Activated T-helper 1 cell treated with anti-CD3 and anti-CD28 coated beads, Interleukin-12 subunit alpha, Interleukin-12 subunit beta, Interleukin-2, Interleukin-4 antibody, amounts not matched to agents 30 ng/mL and 10 ng/mL and 1 ng/mL, durations not matched to agents 14 hours and 24 hours and 36 hours (primary cell): ENCODE measurements at regions not wholly inside any gene's neighbourhood (a gene's known extent, or its start where the extent isn't known, plus 50 kb on each side); places are given as distances from the start of the nearest gene placed in this dataset.
"Not testable (repeated sequence)": the region's sequence is repeated elsewhere in the genome, so short reads cannot be mapped to it uniquely, and the experiment has no call there.

ENCODE experiments used
- DNase-seq: peaks from one replicate; pipeline ENCODE4 v3.0.0; 2021; ENCODE audit warnings: low spot score
- H3K27ac Mint-ChIP-seq: one replicate; pipeline ENCODE4 v1.8.0; 2021; ENCODE audit warnings: mild to moderate bottlenecking, mixed read lengths
- H3K27me3 Mint-ChIP-seq: one replicate; pipeline ENCODE4 v1.8.0; 2022; ENCODE audit warnings: mild to moderate bottlenecking, moderate library complexity, mixed read lengths; ENCODE audit not compliant: insufficient read depth
- H3K36me3 Mint-ChIP-seq: one replicate; pipeline ENCODE4 v1.8.0; 2021; ENCODE audit warnings: low read depth, mixed read lengths
- H3K4me1 Mint-ChIP-seq: one replicate; pipeline ENCODE4 v1.8.0; 2021; ENCODE audit warnings: low read depth, mixed read lengths
- H3K4me3 Mint-ChIP-seq: one replicate; pipeline ENCODE4 v1.8.0; 2021; ENCODE audit warnings: mild to moderate bottlenecking, moderate library complexity, mixed read lengths
- H3K9me3 Mint-ChIP-seq: one replicate; pipeline ENCODE4 v1.8.0; 2021; ENCODE audit warnings: mixed read lengths
- intact Hi-C: fragments of 100-400 bp; cut with micrococcal nuclease; formaldehyde crosslinking; loops from one replicate; pipeline ENCODE4 v1.15.1; 2024

DNA sequence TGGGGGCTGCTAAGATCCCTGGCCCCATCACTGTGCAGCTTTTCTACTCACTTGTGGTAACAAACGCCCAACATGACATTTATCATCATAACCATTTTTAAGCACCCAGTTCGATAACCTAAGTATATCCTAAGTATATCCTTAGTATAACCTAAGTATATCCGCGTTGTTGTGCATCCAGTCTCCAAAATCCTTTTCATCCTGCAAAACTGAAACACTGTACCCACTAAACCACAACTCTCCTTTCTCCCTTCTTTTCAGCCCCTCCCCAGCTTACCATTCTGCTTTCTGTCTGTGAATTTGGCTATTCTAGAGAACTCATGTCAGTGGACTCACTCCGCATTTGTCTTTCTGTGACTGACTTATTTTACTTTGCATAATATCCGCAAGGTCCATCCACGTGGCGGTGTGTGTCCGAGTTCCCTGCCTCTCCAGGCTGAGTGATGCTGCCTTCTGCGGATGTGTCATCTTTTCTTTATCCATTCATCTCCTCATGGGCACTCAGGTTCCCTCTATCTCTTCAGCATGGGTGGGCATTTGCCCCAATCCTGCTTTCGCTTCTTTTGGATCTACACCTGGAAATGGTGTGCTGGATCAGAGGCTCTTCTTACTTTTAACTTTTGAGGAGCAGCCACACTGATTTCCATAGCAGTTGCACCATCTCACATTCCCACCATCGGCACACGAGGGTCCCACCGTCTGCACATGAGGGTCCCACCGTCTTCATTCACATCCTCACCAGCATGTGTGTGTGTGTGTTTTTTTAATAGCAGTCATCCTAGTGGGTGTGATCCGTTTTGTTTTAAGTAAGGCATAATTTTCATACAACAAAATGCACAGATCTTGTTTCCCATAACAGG is 82.4 kb upstream of the CLDN5 start:
- H3K27me3 Mint-ChIP-seq: peaks cover 2% of the 10 kb centered on the region
- DNase-seq: no peak
- intact Hi-C loops: loop anchor here (2.0 kb wide), 1 partner anchor 30 kb away; no protein-coding TSS in a partner anchor
- H3K36me3 Mint-ChIP-seq: peaks cover 2% of the 10 kb centered on the region
- H3K27ac Mint-ChIP-seq: no peak overlapping the region
- H3K9me3 Mint-ChIP-seq: no peaks in the 10 kb centered on the region
- H3K4me3 Mint-ChIP-seq: peak overlapping the region; percentile 40
- peaks cover 63% of the 10 kb centered on the region for H3K4me1 Mint-ChIP-seq

DNA sequence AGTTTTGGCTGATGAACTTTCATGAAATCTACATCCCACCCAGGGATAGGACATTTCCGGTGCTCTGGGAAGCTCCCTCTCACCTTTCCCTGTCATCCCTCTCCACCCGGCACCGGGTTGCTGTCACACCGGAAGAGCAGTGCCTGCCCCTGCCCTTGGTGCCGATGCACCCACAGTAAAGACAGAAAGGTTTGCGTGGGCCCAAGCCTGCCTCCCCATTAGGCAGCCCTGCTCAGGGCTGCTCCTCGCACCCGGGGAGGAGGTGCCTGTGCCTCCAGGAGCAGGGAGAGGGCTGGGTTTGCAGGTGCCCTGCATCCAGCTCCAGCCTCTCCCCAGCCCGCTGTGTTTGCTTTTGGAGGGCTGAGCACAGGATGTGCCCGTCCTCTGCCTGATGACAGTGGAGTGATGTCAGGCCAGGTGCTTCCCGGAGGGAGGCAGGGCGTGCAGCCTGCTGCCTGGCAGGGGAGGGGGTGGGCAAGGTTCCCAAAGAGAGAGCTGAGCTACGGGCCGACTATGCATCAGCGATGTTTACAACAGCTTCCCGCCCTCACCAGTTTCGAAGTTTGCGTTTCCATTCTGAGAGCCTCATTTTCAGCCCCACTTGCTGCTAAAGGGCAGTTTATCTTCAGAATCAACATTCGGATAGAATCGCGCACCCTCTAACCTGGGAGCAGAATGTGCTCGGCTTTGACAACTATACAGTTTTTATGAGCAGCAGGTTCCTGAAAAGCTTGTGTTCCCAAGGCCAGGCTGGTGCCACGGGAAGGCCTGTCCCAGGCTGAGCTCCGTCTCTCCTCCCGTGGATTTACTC is 83.2 kb upstream of the CLDN5 start:
- Mint-ChIP-seq H3K4me1 (peaks cover 56% of the 10 kb centered on the region), H3K27ac (peak overlapping the region; percentile 61), H3K9me3 (no peaks in the 10 kb centered on the region), H3K27me3 (peaks cover 2% of the 10 kb centered on the region), H3K36me3 (peaks cover 2% of the 10 kb centered on the region), H3K4me3 (peak overlapping the region; percentile 40)
- peak; percentile 31 for DNase-seq
- intact Hi-C loops: loop anchor here (2.0 kb wide), 1 partner anchor 31 kb away; no protein-coding TSS in a partner anchor

DNA sequence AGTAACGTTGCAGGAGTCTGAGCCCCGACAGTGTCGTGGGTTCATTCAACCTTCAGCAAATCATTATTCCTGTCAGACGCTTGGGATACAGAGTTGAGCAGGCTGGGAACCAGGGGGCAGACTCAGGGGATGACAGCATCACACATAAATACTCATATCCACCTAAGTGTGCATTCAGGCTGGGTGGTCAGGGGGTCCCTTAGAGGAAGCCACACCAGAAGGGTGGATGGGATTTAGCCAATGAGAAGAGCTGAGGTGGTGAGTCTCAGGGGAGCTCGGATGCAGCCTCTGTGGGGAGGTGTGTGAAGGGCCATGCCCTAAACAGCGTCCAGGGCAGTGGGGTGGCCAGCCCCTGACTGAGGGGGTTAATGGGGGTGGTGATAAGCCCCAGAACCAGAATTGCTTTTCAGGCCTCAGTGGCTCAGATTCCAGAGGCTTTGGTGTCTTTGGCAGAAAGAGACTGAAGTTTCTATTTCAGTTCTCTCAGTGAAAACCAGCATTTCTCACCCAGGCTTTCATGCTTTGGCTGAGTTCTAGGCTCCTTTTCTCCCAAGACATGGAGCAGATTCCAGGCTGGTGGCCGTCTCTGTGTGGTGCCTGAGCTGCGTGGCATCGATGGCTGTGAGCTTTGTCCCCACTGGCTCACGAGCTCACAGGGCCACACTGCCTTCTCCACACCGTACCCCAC is 83.9 kb upstream of the CLDN5 start:
- H3K4me1 Mint-ChIP-seq: peaks cover 48% of the 10 kb centered on the region

DNA sequence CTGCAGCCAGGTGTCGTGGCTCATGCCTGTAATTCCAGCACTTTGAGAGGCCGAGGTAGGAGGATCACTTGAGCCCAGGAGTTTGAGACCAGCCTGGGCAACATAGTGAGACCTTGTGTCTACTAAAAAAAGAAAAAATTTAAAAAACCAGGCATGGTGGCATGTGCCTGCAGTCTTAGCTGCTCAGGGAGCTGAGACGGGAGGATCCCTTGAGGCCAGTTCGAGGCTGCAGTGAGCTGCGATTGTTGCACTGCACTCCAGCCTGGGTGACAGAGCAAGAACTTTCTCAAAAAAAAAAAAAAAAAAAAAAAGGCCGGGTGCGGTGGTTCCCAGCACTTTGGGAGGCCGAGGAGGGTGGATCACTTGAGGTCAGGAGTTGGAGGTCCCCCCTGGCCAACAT is 85.5 kb upstream of the CLDN5 start:
- H3K9me3 Mint-ChIP-seq, intact Hi-C loops, H3K4me3 Mint-ChIP-seq, H3K27ac Mint-ChIP-seq, H3K36me3 Mint-ChIP-seq, DNase-seq, H3K27me3 Mint-ChIP-seq: not testable (repeated sequence)
- peaks cover 47% of the 10 kb centered on the region for H3K4me1 Mint-ChIP-seq

More for the DNA sequence above, 83.9 kb upstream of the CLDN5 start:
- no peak for DNase-seq
- H3K4me3 Mint-ChIP-seq: peak overlapping the region; percentile 24
- H3K9me3 Mint-ChIP-seq: no peaks in the 10 kb centered on the region
- intact Hi-C loops: no loop called here
- peaks cover 2% of the 10 kb centered on the region for H3K27me3 Mint-ChIP-seq
- peak overlapping the region; percentile 26 for H3K27ac Mint-ChIP-seq
- H3K36me3 Mint-ChIP-seq: no peaks in the 10 kb centered on the region

DNA sequence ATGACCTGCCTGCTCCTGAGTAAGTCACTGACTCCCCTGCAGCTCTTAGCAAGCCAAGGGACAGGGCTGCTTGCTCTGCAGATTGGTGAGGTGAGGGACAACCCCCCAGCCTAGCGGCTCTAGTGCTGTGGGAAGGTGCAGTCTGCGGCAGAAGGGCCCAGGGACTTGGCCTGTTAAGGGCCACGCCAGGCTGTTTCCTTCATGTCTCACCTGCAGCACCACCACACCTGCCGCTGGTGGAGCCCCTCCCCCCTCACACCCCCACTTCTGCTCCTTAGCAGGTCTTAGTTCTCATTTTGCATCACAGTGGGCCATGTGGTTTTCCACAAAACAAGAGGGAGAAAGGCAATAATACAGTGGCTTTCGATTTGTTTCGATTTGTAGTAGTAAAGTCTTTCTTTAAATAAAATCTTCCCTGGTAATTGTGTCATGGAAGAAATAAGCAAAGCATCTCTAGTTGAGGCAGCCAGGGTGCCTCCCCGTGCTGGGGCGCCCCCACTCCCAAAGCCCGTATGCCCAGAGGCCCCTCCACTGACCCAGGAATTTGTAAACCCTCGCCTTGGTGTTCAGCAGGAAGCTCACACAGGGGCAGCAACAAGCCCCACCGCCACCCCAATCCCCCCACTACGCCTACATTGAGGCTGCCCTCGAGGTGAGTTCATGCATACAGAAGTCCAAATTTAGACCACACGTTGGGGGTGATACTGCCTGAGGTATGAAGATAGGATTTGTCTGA is 86.5 kb upstream of the CLDN5 start:
- Mint-ChIP-seq H3K9me3 (no peaks in the 10 kb centered on the region), H3K36me3 (no peaks in the 10 kb centered on the region), H3K27me3 (peaks cover 6% of the 10 kb centered on the region), H3K4me3 (no peak overlapping the region), H3K27ac (peak overlapping the region; percentile 55), H3K4me1 (peaks cover 47% of the 10 kb centered on the region)
- intact Hi-C loops: no loop called here
- no peak for DNase-seq

DNA sequence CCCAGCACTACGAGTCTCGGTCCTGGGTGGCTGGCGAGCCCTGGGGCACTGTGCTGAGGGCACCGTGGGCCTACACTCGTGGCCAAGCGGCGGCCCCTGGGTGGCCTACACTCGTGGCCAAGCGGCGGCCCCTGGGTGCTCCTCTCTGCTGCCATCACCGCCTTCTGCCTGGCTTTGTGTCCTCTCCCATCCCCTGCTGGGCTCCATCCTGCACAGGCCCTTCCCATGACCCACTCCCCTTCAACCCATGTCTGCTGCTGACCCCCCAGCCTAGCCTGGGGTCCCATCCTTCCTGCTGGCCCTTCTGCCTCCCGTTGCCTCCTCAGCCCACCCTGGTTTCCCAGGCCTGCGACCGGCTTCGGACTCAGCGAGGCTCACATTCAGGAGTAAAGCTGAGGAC is 87.4 kb upstream of the CLDN5 start:
- no peaks in the 10 kb centered on the region for H3K36me3 Mint-ChIP-seq
- H3K27ac Mint-ChIP-seq: no peak overlapping the region
- DNase-seq: no peak
- H3K9me3 Mint-ChIP-seq: no peaks in the 10 kb centered on the region
- H3K4me3 Mint-ChIP-seq: no peak overlapping the region
- H3K4me1 Mint-ChIP-seq: peaks cover 47% of the 10 kb centered on the region
- peaks cover 8% of the 10 kb centered on the region for H3K27me3 Mint-ChIP-seq
- intact Hi-C loops: no loop called here

DNA sequence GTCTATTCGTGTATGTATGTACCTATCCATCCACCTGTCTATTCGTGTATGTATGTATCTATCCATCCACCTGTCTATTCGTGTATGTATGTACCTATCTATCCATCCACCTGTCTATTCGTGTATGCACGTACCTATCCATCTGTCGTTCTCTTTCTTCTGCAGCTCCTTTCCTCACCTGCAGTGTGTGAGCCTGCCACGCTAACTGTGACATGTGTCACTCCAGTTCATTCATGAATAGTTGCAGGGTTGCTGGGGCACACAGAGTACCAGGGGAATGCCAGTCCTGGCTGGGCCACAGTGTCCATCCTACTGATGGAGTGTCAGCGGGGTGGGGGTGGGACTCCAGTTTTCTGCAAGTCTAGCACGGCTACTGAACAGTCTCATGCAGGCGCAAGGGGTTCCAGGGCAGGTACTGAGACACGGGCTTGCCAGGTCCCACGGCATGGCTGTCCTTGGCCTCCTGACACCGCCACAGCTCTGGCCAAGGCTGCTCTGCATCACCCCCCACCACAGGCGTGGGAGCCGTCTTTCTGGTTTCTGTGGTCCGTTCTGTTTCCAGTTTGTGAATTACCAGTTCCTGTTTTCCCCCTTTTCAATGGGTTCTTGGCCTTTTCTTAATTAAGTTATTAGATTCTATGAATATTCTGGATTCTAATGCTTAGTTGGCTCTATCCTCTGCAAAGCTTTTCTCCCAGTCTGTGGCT is 88.8 kb upstream of the CLDN5 start:
- DNase-seq: no peak
- Mint-ChIP-seq H3K9me3 (no peaks in the 10 kb centered on the region), H3K27ac (no peak overlapping the region), H3K27me3 (peaks cover 8% of the 10 kb centered on the region), H3K4me1 (peaks cover 44% of the 10 kb centered on the region), H3K36me3 (no peaks in the 10 kb centered on the region), H3K4me3 (no peak overlapping the region)
- intact Hi-C loops: no loop called here

DNA sequence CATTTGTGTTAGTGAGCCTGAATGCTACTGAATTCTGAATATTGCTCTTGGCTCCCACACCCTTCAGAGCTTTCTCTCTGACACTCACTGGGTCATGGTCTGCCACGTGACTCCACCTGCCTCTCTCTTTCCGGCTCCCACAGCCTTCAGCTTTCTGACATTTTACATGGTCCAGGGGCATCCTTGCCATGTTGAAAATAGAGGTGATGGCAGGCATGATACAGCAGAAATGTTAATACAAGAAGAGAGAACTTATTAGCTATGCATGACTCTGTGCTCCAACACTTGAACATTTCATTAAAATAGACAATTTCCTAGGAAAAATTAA is 90.3 kb upstream of the CLDN5 start:
- intact Hi-C loops: no loop called here
- H3K27me3 Mint-ChIP-seq: peaks cover 6% of the 10 kb centered on the region
- peaks cover 46% of the 10 kb centered on the region for H3K4me1 Mint-ChIP-seq
- H3K9me3 Mint-ChIP-seq: no peaks in the 10 kb centered on the region
- no peak overlapping the region for H3K27ac Mint-ChIP-seq
- no peak for DNase-seq
- H3K4me3 Mint-ChIP-seq: no peak overlapping the region
- no peaks in the 10 kb centered on the region for H3K36me3 Mint-ChIP-seq

DNA sequence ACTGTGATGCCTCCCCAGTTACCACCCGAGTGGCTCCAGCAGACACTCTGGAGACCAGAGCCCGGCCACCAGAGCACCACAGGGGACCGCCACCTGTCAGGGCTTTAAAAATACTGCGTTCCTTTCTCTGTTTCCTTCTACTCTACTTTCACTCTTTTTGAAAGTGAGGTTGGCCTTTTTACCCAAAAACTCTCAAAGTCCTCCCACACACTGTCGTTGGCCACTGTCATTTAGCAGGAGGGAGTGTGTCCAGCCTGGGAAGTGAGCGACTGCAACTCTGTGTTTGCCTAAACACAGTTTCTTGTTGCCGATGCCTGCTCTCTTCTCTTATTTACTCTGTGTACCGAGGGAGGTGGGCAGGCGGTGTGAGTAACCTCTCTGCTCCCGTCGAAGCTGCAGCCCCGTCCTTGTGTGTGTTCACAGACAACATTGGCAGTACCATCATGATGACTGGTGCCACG is 90.8 kb upstream of the CLDN5 start:
- Mint-ChIP-seq H3K27ac (no peak overlapping the region), H3K4me3 (no peak overlapping the region), H3K27me3 (peaks cover 6% of the 10 kb centered on the region), H3K9me3 (no peaks in the 10 kb centered on the region), H3K4me1 (peaks cover 50% of the 10 kb centered on the region), H3K36me3 (no peaks in the 10 kb centered on the region)
- no peak for DNase-seq
- intact Hi-C loops: no loop called here

DNA sequence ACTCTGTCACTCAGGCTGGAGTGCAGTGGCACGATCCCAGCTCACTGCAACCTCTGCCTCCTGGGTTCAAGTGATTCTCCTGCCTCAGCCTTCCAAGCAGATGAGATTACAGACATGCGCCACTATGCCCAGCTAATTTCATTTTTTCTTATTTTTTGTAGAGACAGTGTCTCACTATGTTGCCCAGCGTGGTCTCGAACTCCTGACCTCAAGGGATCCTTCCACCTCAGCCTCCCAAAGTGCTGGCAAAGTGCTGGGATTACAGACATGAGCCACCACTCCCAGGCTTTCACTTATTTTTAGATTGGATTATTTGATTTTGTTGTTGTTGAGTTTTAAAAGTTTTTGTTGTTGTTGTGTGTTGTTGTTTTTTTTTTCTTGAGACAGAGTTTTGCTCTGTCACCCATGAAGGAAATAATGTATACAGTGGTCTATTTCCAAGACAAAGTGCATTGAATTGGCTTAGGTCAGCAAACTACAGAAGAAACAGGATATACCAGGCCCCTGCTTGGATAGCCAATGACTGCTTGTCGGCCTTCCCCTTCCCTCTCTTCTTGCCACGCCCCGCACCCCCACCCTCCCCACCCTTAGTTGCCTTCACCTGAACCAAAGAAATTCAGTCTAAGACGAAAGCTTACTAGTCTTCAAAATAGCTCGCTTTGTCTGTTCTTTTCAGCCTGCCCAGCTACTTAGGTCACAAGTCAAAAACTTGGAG is 91.8 kb upstream of the CLDN5 start:
- no peak for DNase-seq
- peaks cover 41% of the 10 kb centered on the region for H3K4me1 Mint-ChIP-seq
- H3K27ac Mint-ChIP-seq: no peak overlapping the region
- no peak overlapping the region for H3K4me3 Mint-ChIP-seq
- intact Hi-C loops: no loop called here
- peaks cover 6% of the 10 kb centered on the region for H3K27me3 Mint-ChIP-seq
- H3K9me3 Mint-ChIP-seq: no peaks in the 10 kb centered on the region
- H3K36me3 Mint-ChIP-seq: no peaks in the 10 kb centered on the region

DNA sequence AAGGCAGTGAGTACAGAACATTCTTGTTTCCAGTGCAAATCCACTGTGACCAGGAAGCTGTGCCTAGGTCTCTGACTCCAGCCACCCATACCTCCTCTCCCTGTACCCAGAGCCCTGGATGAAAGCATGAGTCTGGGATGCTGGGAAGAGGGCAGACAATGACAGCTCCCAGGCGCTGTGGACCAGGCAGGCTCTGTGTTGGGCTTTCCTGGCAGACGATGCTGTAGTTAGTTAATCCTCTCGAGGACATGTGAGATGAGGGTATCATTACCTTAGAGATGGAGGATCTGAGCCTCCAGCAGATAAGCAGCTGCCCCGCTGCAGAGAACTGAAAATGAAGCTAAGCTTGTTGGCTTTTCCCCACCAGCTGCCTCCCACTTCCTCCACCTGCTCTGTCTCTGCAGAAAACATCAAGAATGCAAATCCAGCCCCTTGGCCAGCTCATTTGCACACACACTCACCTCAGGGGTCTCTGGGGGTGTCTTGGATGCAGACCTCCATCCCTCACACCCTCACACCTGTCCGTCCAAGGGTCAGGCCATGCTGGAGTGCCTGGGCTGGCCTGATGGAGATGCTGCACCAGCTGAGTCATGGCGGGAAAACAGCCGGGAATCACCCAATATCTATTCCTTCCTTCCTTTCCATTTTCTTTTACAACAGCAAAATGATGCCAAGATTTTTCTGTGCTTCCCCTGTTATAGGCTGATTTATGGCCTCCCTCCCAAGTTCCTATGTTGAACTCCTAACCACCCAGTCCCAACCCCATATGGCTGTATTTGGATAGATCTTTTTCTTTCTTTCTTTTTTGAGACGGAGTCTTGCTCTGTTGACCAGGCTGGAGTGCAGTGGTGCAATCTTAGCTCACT is 94.9 kb upstream of the SEPTIN5 start:
- Mint-ChIP-seq H3K27ac (no peak overlapping the region), H3K9me3 (no peaks in the 10 kb centered on the region), H3K4me3 (peak overlapping the region; percentile 32), H3K36me3 (no peaks in the 10 kb centered on the region), H3K27me3 (peaks cover 10% of the 10 kb centered on the region), H3K4me1 (peaks cover 32% of the 10 kb centered on the region)
- intact Hi-C loops: no loop called here
- DNase-seq: no peak
